ENCODE measurements at regions not wholly inside any gene's neighbourhood (a gene's known extent, or its start where the extent isn't known, plus 50 kb on each side); places are given as distances from the start of the nearest gene placed in this dataset.

DNA sequence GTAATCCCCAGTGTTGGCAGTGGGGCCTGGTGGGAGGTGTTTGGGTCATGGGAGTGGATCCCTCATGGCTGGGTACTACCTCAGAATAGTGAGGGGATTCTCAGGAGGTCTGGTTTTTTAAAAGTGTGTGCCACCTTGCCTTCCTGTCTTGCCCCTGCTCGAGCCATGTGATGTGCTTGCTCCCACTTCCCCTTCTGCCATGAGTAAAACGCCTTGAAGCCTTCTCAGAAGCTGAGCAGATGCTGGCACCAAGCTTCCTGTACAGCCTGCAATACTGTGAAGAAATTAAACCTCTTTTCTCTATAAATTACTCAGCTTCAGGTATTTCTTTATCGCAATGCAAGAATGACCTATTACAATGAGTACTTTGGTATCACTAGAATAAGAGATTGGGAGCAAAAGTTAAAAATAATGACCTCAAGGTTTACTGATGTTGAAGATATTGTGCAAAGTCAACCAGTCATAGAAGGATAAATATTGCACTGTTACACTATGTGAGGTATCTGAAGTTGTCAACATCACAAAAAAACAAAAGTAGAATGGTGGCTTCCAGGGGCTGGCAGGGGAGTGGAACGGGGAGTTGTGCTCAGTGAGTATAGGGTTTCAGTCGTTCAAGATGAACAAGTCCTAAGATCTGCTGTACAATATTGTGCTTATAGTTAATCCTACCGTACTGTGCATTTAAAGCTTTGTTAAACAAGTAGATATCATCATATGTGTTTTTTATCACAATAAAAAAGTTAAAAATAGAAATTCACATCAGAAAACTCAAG lies 938.3 kb upstream of the CNTNAP5 start:
- Mint-ChIP-seq H3K9me3 (peaks cover 25 to 27% of the 10 kb centered on the region in 2 donors), H3K27me3 (no peaks in the 10 kb centered on the region), H3K4me1 (no peaks in the 10 kb centered on the region), H3K27ac (no peak overlapping the region), H3K4me3 (no peak overlapping the region)
- ATAC-seq (no peak), DNase-seq (no peak)

DNA sequence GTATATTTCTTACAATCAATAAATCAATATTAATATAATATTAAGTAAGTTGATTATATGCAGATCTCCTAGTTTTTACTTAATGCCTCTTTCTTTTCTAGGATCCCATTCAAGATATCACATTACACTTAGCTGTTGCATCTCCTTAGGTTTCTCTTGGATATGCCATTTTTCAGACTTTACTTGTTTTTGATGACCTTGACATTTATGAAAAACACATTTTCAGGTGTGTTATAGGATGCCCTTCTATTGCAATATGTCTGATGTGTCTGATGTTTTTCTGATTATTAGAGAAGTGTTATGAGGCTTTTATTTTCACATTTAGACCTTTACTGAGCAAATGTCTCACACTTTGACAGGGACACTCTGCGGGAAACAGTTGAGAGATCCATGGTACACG lies 933.6 kb upstream of the CNTNAP5 start:
- Mint-ChIP-seq H3K4me3 (no peak overlapping the region), H3K4me1 (no peaks in the 10 kb centered on the region), H3K27ac (no peak overlapping the region), H3K9me3 (peaks cover 22 to 25% of the 10 kb centered on the region in 2 donors), H3K27me3 (no peaks in the 10 kb centered on the region)
- no peak for ATAC-seq
- DNase-seq = no peak

DNA sequence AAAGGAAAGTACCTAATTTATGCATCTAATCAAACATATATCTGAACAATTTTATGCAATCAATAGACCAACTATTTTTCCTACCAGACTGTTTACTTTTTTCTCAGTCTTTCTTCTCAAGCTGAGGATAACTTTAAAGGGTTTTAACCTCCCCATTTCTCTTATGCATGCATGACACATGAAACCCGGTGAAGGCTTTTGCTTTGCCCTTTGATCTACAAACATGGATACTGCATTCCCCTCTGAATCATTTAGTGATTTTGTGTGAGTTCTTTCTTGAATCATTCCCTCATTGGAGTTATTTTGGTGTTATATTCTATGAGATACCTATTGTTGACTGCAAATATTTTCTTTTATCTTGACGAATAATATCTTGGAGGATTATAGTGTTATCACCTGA lies 931.9 kb upstream of the CNTNAP5 start:
- ATAC-seq = no peak
- H3K4me3 Mint-ChIP-seq = no peak overlapping the region
- no peaks in the 10 kb centered on the region for H3K4me1 Mint-ChIP-seq
- peaks cover 14% of the 10 kb centered on the region in 2 donors for H3K9me3 Mint-ChIP-seq
- no peak for DNase-seq
- H3K27ac Mint-ChIP-seq = no peak overlapping the region
- H3K27me3 Mint-ChIP-seq = no peaks in the 10 kb centered on the region

- Mint-ChIP-seq H3K4me1 (no peaks in the 10 kb centered on the region), H3K4me3 (no peak overlapping the region)
These were observed 929.8 kb upstream of the CNTNAP5 start for GRCh38 chr2:123095219-123095835.

DNA sequence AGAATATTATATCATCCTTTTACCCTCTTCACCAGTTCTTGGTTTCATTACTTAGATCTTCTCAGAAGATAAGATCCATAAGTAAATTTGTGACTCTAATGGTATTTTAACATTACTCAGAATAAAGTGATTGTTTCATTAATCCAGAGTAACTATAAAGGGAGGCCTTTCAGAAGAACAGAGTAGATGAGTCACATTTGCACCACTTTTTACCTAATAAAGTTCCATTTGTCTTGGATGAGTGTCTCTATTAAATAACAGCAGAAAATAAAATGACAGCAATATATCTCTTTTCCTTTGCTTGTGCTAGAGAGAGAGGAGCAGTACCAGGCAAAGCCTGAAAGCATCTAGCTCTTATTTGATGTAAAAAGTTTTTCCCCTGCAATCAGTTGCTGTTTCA lies 926.5 kb upstream of the CNTNAP5 start:
- H3K27ac Mint-ChIP-seq = no peak overlapping the region
- peaks cover 4 to 17% of the 10 kb centered on the region in 2 donors for H3K9me3 Mint-ChIP-seq
- no peaks in the 10 kb centered on the region for H3K4me1 Mint-ChIP-seq
- no peak for ATAC-seq
- H3K4me3 Mint-ChIP-seq = no peak overlapping the region
- no peaks in the 10 kb centered on the region for H3K27me3 Mint-ChIP-seq
- no peak for DNase-seq

More at GRCh38 chr2:123095219-123095835, 929.8 kb upstream of the CNTNAP5 start:
- no peak for DNase-seq
- ATAC-seq = no peak
- peaks cover 8 to 13% of the 10 kb centered on the region in 2 donors for H3K9me3 Mint-ChIP-seq
- no peaks in the 10 kb centered on the region for H3K27me3 Mint-ChIP-seq
- no peak overlapping the region for H3K27ac Mint-ChIP-seq

- H3K27me3 Mint-ChIP-seq = no peaks in the 10 kb centered on the region
- DNase-seq = no peak
- ATAC-seq = no peak
- peaks cover 0 to 10% of the 10 kb centered on the region in 2 donors for H3K9me3 Mint-ChIP-seq
- H3K4me1 Mint-ChIP-seq = no peaks in the 10 kb centered on the region
- H3K4me3 Mint-ChIP-seq = no peak overlapping the region
- no peak overlapping the region for H3K27ac Mint-ChIP-seq
These were observed 923.7 kb upstream of the CNTNAP5 start for GRCh38 chr2:123101434-123101833.

DNA sequence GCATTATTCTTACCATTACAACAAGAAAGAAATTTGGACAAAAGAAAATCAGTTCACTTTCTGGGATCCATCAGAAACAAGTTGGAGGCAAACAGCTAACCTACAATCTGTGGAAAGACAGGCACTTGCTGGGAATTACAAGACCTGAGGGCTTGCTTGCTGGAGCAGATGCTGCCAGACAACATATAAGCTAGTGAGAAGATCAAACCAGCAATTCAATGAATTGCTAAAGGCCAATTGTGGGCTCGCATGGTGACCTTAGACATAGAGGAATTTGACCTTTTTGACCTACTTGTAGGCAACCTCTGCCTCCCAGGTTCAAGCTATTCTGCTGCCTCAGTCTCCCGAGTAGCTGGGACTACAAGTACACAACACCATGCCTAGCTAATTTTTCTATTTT lies 921.2 kb upstream of the CNTNAP5 start:
- peaks cover 0 to 10% of the 10 kb centered on the region in 2 donors for H3K9me3 Mint-ChIP-seq
- no peaks in the 10 kb centered on the region for H3K27me3 Mint-ChIP-seq
- H3K4me3 Mint-ChIP-seq = no peak overlapping the region
- ATAC-seq (no peak), DNase-seq (no peak)
- no peak overlapping the region for H3K27ac Mint-ChIP-seq
- no peaks in the 10 kb centered on the region for H3K4me1 Mint-ChIP-seq

DNA sequence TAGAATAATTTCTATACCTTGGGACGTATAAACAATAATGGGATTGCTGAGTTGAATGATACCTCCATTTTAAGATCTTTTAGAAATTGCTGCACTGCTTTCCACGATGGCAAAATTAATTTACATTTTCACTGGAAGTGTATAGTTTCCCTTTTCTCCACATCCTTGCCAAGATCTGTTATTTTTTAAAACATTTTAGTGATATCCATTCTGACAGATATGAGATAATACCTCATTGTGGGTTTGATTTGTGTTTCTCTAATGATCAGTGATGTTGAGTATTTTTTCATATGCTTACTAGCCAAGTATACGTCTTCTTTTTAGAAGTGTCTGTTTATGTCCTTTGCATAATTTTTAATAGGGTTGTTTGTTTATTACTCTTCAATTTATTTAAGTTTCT lies 908.5 kb upstream of the CNTNAP5 start:
- Mint-ChIP-seq H3K27me3 (no peaks in the 10 kb centered on the region), H3K4me3 (no peak overlapping the region), H3K4me1 (no peaks in the 10 kb centered on the region), H3K9me3 (peaks cover 20 to 23% of the 10 kb centered on the region in 2 donors), H3K27ac (no peak overlapping the region)
- no peak for ATAC-seq
- DNase-seq = no peak

GRCh38 chr2:123127236-123127635 lies 897.9 kb upstream of the CNTNAP5 start:
- Mint-ChIP-seq H3K4me1 (no peaks in the 10 kb centered on the region), H3K27ac (no peak overlapping the region), H3K27me3 (no peaks in the 10 kb centered on the region), H3K9me3 (peaks cover 0 to 12% of the 10 kb centered on the region in 2 donors), H3K4me3 (no peak overlapping the region)
- ATAC-seq (no peak), DNase-seq (no peak)

DNA sequence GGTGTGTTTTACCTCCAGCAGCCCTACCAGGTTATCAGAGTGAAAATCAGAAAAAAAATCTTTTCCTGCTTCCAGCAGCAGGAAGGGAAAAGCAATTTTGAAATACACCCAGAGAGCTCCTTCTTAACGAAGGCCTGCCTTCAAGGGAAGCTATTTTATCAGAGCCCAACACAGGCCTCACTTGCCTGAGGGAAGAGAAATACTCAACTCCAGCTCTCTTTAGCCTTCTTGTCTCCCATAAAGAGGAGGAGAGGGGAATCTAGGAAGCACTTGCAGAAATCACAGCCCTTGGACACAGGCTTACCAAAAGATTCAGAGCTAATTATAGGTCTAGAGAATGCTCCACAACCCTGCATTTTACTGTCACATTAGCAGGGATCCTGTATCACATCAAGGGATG lies 896.1 kb upstream of the CNTNAP5 start:
- ATAC-seq (no peak), DNase-seq (no peak)
- H3K4me1 Mint-ChIP-seq = no peaks in the 10 kb centered on the region
- H3K9me3 Mint-ChIP-seq = peaks cover 5 to 25% of the 10 kb centered on the region in 2 donors
- H3K27ac Mint-ChIP-seq = no peak overlapping the region
- no peak overlapping the region for H3K4me3 Mint-ChIP-seq
- no peaks in the 10 kb centered on the region for H3K27me3 Mint-ChIP-seq

GRCh38 chr2:123136419-123136818 lies 888.7 kb upstream of the CNTNAP5 start:
- no peaks in the 10 kb centered on the region for H3K27me3 Mint-ChIP-seq
- no peaks in the 10 kb centered on the region for H3K4me1 Mint-ChIP-seq
- H3K4me3 Mint-ChIP-seq = no peak overlapping the region
- no peak for DNase-seq
- H3K9me3 Mint-ChIP-seq = peaks cover 5 to 28% of the 10 kb centered on the region in 2 donors
- H3K27ac Mint-ChIP-seq = no peak overlapping the region
- no peak for ATAC-seq

DNA sequence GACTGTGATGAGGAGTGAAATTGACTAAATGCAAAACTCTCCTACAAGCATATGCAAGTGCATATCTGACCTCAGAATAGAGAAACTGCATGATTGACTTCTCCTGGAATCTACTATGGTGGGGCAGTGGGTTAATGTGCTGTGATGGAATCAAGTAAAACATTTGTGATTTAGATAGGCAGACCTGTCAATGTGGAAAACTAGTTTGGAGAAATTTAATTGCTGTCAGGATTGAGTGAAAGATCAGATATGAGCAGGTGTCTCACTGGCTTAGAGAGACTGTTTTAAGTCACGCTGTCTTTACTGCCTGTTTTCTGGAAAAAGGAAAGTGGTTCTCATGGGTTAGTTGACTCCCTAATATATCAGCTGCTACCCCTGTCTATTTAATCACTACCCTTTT lies 881.0 kb upstream of the CNTNAP5 start:
- Mint-ChIP-seq H3K9me3 (peaks cover 9 to 12% of the 10 kb centered on the region in 2 donors), H3K4me1 (no peaks in the 10 kb centered on the region), H3K4me3 (no peak overlapping the region), H3K27me3 (no peaks in the 10 kb centered on the region), H3K27ac (no peak overlapping the region)
- ATAC-seq = no peak
- DNase-seq = no peak

DNA sequence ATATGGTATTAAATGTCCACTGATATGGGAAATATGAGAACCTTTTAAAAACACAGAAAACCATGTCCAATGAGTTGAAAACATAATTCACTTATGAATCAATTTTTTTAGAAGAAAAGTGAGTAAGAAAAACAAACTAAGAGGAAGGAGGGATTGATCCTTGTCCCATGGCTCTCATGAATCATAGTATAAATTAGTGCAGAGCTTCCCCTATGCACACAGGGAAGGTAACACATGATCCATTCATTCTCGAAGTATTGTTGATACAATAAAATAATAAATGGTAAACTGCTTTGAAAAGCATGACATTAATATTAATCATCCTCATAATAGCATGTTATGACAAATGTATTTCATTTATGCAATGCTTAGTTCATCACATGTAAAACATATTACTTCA lies 872.0 kb upstream of the CNTNAP5 start:
- ATAC-seq = no peak
- Mint-ChIP-seq H3K4me1 (no peaks in the 10 kb centered on the region), H3K27ac (no peak overlapping the region), H3K9me3 (peaks cover 0 to 7% of the 10 kb centered on the region in 2 donors), H3K27me3 (no peaks in the 10 kb centered on the region), H3K4me3 (no peak overlapping the region)
- DNase-seq = no peak

GRCh38 chr2:123154195-123154594 lies 870.9 kb upstream of the CNTNAP5 start:
- Mint-ChIP-seq H3K27ac (no peak overlapping the region), H3K27me3 (no peaks in the 10 kb centered on the region), H3K4me3 (no peak overlapping the region), H3K4me1 (no peaks in the 10 kb centered on the region), H3K9me3 (peaks cover 0 to 11% of the 10 kb centered on the region in 2 donors)
- DNase-seq (no peak), ATAC-seq (no peak)

- H3K27me3 Mint-ChIP-seq = no peaks in the 10 kb centered on the region
- ATAC-seq (no peak), DNase-seq (no peak)
- H3K4me3 Mint-ChIP-seq = no peak overlapping the region
- H3K27ac Mint-ChIP-seq = no peak overlapping the region
- no peaks in the 10 kb centered on the region for H3K4me1 Mint-ChIP-seq
- H3K9me3 Mint-ChIP-seq = peaks cover 9 to 11% of the 10 kb centered on the region in 2 donors
These were observed 868.1 kb upstream of the CNTNAP5 start for GRCh38 chr2:123157016-123157415.

- Mint-ChIP-seq H3K27ac (no peak overlapping the region), H3K27me3 (no peaks in the 10 kb centered on the region), H3K4me3 (no peak overlapping the region), H3K4me1 (no peaks in the 10 kb centered on the region), H3K9me3 (peaks cover 9 to 16% of the 10 kb centered on the region in 2 donors)
- ATAC-seq (no peak), DNase-seq (no peak)
These were observed 862.6 kb upstream of the CNTNAP5 start for GRCh38 chr2:123162400-123163016.

Measured in stimulated activated naive CD8-positive, alpha-beta T cell treated with anti-CD3 and anti-CD28 coated beads, Interleukin-15, amount 100 ng/mL, for 72 hours (primary cell).